ENCODE measurements at regions not wholly inside any gene's neighbourhood (a gene's known extent, or its start where the extent isn't known, plus 50 kb on each side); places are given as distances from the start of the nearest gene placed in this dataset.

DNA sequence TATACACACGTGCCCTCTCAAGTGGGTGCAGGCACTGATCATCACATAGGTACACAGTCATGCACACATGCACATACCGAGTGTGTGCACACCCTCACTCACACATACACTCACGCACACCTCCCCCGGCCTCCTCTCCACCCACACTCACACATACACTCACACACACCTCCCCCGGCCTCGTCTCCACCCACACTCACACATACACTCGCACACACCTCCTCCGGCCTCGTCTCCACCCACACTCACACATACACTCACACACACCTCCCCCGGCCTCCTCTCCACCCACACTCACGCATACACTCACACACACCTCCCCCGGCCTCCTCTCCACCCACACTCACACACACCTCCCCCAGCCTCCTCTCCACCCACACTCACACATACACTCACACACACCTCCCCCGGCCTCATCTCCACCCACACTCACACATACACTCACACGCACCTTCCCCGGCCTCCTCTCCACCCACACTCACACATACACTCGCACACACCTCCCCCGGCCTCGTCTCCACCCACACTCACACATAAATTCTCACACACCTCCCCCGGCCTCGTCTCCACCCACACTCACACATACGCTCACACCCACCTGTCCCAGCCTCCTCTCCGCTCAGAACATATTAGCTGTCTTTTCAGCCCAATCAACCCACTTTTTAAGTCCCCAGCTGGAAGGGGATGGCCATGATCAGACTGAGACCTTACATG lies 105.2 kb upstream of the VSTM2B start:
- TF ChIP-seq, protein P1, sequence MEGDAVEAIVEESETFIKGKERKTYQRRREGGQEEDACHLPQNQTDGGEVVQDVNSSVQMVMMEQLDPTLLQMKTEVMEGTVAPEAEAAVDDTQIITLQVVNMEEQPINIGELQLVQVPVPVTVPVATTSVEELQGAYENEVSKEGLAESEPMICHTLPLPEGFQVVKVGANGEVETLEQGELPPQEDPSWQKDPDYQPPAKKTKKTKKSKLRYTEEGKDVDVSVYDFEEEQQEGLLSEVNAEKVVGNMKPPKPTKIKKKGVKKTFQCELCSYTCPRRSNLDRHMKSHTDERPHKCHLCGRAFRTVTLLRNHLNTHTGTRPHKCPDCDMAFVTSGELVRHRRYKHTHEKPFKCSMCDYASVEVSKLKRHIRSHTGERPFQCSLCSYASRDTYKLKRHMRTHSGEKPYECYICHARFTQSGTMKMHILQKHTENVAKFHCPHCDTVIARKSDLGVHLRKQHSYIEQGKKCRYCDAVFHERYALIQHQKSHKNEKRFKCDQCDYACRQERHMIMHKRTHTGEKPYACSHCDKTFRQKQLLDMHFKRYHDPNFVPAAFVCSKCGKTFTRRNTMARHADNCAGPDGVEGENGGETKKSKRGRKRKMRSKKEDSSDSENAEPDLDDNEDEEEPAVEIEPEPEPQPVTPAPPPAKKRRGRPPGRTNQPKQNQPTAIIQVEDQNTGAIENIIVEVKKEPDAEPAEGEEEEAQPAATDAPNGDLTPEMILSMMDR (optimal IDR thresholded peaks at IDR 0.05 in 1 of 3, IDR thresholded peaks at IDR 0.05 in 1 of 3, conservative IDR thresholded peaks at IDR 0.05 in 1 of 3; ENCODE audit: extremely low read depth in 1 of 3, insufficient read depth in 2 of 3, low read length in 3 of 3), result no peak
- no peak for TF ChIP-seq EZH2 (IDR thresholded peaks at IDR 0.05; ENCODE audit: low read length)

All from keratinocyte (primary cell).